ENCODE measurements at regions not wholly inside any gene's neighbourhood (a gene's known extent, or its start where the extent isn't known, plus 50 kb on each side); places are given as distances from the start of the nearest gene placed in this dataset.
"Not testable (repeated sequence)": the region's sequence is repeated elsewhere in the genome, so short reads cannot be mapped to it uniquely, and the experiment has no call there.

DNA sequence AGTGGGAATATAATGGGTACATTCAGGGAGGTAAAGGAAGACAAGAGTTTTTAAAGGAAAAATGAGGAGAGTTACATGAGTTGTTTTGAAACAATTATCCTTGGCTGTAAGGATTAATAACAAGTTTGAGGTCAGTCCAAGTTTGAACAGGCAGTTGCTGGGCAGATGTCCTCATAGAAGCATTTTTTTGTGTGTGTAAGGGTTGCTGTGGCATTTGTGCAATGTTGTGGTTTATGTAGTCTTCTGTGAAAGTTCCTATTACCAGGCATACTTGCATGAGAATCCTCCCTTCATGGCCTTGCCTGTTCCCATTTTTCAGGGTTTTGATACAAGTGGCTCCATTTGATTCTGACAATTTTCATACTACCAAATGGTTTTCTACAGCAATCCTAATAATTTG lies 400.2 kb downstream of the KCNA4 start:
- no peak for DNase-seq

DNA sequence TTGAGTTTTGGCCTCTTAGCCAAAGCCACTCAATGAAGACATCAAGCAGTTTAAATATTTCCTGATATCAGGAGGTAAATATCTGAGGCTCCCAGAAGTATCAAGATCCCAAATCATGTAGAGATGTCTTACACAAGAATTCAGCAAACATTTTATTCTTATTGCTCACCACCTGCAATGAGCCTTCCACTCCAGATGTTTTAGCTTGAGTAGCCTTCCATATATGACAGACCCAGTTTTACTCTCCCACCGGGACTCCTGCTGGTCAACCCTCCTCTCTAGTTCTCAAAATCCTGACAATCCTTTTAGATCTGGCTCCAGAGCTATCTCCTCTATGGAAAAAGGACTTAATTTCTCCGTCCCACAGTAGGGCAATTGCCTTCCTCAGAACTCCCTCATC lies 404.4 kb downstream of the KCNA4 start:
- DNase-seq: no peak

DNA sequence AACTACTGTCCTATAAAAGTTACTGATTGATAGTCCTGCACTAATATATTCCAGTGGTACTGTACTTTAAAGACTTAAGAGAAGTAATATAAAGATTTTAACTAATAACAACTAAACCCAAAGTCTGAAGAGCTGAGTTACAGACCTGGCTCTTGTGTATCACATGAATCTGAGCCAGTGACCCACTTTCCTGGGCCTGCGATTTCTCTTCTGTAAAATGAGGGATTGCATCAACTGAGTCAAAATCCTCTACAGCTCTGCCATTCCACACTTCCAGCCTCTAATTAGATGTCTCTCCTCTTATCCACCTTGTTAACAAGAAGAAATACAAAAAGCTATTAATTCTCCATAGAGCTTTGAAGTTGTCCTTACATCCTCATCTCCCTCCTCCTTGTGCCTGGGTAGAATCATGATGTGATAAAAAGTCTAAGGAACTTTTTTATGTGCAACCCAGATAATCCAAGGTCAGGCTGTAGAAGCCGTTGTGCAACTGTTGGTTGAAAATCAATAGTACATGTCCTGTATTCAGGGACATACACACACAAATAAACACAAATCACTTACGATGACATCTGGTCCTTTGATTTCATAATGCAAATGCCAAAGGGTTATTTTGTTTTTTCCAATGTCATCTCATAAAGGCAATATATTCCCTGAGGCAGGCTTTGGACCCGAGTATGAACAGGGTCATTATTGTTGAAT lies 410.3 kb downstream of the KCNA4 start:
- DNase-seq: no peak

DNA sequence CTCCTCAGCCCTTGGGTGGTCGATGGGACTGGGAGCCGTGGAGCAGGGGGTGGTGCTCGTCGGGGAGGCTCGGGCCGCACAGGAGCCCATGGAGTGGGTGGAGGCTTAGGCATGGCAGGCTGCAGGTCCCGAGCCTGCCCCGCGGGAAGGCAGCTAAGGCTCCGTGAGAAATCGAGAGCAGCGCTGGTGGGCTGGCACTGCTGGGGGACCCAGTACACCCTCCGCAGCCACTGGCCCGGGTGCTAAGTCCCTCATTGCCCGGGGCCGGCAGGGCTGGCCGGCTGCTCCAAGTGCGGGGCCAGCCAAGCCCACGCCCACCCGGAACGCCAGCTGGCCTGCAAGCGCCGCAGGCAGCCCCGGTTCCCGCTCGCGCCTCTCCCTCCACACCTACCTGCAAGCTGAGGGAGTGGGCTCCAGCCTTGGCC lies 416.7 kb downstream of the KCNA4 start:
- not testable (repeated sequence) for DNase-seq

DNA sequence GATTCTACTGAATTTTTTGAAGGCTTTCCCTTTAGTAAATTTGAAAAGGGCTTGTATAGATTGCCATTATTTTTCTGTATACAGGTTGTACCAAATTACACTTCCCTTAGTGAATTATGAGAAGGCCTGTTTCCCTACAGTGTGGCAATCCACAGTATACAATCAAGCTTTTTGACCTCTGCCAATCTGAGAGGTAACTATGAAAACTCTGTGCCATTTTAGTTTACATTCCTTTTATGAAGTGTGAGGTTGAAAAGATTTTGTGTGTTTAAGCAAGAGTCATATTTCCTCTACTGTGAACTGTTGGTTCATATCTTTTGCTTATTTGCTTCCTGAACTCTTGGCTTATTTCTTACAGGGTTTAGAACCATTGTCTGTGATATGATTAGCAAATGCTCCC lies 432.5 kb downstream of the KCNA4 start:
- no peak for DNase-seq

DNA sequence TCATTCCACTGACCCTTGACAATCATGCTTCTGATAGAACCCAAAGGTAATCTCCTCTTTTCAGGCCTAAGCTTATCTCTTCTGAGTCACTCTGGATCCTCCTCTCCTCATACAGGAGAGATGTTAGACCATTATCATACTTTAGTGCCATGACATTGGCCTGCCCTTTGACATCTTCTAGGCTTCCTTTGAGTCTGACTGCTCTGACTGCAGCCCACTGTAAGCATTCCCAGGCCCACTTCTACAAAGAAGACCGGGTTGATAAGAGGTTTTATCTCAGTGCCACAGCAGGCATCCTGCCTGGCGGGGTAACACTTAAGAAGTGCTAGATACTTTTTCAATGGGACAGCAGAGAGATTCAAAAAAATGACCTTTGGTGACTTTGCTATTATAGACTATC lies 438.0 kb downstream of the KCNA4 start:
- no peak for DNase-seq

DNA sequence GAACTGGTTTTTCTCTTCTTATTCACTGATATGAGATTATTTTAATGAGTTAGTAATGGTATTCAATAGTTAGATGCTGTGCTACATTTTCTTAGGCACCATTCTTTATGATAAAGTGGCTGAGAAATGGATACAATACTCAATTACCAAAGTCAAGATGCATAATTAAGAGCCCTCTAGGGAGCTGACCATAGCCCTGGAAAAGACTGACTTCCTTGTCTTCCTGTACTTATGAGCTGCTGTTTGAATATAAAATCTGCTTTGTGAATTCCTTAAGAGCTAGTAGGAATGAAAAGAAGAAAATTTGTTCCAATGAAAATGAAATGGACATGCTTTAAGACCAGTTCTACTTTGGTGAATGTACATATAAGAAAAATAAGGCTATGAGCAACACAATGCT lies 452.3 kb downstream of the KCNA4 start:
- DNase-seq: no peak

DNA sequence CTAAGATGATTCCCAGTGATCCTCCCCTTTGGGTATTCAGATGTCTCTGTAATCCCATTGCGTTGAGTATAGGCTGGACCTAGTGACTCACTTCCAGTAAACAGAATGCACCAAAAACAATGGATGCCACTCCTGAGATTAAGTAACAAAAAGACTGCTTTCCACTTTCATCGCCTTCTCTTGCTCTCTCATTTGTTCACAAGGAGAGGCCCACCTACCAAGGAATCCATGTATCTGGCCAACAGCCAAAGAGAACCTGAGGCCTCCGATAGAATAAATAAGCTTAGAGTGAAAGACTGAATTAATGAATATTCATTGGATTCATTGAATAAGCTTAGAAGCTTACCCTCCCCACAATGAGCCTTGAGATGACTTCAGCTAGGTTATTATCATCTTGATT lies 454.6 kb downstream of the KCNA4 start:
- DNase-seq: no peak

DNA sequence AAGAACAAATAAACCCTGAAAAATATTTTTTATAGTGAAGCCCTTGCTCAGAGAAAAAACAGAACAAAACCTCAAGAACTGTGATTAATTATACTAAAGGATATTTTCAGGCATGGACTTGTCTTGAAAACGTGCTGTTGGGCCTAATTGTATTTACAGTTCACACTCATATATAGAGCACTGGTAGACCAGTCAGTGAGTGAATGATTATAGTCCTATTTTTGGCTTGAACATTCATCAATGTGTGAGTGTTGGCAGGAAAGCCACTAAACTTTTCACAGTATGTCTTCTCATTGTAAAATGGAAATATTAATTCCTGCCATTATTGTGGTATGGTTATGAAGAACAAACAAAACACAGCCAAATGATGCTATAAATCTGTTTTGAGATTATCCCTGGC lies 462.8 kb downstream of the KCNA4 start:
- no peak for DNase-seq

DNA sequence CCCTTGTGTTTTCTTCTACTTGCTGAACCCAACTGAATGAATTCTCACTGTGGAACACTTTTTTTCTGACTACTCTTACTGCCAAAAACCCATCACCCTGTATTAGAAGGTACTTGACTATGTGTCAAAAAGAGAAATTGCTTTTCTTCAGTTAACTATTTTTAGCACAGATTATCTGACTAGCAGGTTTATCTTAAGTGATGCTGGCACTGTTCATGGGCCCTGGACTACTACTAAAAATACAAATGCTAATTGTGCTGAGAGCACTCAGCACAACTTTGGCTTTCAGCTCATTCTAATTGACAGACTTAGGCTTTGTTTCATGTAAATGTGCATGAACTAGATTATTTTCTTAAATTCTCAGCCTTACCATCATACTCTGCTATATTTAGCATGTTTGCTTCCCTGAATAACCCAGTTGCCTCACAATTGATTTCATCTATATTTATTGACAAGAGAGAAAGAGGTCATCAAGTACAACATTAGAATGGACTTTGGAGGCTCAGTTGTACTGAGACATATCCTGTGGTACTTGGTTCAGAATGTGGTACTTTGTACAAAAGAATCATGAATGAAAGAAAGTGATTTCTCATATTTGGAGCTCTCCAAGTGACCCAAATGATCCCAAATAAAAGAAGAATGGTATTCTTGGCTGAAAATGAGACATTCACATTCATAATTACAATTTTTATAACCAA lies 478.3 kb downstream of the KCNA4 start:
- no peak for DNase-seq

DNA sequence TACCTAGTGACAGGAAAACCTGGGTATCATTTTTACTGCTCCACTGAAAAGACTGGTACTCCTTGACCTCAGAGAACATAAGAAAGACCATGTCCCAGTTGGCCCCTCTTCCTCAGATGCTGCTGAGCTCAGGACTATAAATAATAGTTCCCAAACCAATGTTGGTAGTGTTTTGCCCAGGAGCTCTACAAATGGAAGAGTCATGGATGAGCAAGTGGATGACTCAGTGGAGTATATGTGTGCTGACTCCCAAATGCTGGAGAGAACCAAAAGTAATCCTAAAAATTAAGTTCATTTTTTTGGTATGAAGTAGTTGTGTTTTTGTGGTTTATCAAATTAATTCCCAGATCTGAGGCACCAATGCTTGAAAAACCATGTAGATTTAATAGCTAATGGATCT lies 482.0 kb downstream of the KCNA4 start:
- DNase-seq: no peak

DNA sequence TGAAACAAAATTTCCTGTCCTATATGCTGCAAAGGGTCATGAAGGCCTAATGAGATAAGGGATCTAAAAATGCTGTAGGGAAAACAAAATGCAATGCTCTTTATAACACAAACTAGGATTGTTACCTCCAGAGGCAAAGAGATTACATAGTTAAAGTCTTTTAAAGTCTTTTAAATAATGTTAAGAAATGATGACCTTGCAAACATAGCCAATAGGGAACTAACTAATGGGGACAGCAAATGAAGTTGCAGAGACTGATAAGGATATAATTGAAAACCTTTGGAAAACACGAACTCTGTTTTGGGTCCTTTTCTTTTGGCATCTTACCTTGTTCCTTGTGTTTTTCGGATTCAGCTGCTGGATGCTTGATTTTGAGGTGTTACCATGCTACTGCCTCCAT lies 485.9 kb downstream of the KCNA4 start:
- no peak for DNase-seq

DNA sequence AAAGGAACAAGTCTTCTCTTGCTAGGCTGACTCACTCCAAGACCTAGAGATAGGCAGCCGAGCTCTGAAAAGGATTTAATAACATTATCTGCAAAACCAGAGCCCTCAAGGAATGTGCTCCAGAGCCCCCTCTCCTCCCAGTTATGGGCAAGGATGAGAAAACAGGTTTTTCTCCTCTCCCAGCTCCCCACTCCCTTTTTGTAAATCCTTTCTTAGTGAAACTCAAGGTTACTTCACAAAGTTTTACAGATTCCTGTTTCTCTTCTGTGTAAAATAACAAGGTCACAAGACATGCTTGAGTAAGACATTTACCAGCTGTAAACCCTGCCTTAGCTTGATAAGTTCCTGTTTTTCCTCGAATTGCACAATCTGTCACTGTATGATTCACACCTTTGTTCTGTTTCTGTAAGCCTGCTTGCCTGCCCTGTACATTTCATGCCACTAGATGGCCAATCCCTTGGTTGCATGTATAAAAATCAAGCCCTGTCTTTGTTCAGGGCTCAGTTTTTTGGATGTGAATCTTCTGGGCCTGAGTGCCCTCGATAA lies 489.4 kb downstream of the KCNA4 start:
- DNase-seq: no peak

DNA sequence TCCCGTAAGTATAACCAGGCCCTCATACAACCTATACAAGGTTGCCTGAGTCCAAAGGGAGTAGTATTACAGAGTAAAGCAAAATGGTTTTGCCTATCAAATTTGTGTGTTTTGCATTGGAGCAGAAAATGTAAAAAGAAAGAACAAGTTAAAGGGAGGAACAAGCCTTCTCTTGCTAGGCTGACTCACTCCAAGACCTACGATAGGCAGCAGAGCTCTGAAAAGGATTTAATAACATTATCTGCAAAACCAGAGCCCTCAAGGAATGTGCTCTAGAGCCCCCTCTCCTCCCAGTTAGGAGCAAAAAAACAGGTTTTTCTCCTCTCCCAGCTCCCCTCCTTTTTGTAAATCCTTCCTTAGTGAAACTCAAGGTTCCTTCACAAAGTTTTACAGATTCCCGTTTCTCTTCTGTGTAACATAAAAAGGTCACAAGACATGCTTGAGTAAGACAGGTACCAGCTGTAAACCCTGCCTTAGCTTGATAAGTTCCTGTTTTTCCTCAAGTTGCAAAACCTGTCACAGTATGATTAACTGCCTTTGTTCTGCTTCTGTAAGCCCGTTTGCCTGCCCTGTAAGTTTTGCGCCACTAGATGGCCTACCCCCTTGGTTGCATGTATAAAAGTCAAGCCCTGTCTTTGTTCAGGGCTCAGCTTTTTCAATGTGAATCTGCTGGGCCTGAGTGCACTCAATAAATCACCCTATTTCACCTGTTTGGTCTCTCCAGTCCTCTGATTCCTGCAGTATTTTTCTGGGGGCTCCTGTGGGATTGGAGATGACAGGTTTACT lies 498.2 kb downstream of the KCNA4 start:
- DNase-seq: no peak

DNA sequence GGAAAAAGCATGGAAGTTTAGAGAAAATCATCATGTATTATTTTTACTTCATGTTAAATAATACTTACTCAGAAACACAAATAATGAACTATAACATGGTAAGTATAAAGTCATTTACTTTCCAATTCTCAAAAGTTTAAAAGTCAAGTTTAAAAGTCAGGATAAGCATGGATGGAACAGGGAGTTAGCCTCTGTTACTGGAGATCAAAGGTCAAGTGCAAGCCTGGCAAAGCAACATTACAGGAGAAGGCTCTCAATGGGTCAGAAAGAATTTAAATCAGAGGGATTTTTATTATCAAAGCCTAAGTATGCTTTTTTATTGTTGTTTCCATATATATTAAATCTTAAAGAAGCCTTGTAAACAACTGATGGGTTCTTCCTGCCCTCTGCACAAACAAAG lies 505.4 kb downstream of the KCNA4 start:
- DNase-seq: no peak

DNA sequence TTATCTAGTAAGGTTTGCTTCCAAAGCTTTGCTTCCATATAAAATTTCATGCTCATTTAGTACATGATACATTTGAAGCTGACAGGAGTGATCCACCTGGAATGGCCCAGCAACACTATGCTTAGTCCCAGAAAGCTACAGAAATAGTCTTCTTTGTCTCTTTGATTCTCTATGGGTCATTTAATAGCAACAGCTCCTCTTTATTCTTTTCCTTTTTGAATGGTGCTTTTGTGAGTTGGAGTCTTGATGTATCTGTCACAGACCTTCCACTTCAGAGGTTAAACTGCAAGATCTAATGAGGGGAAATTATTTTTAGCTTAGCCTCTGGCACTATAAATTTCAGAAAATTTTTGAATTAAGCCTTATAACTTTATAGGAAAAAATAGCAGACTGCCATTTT lies 509.5 kb downstream of the KCNA4 start:
- no peak for DNase-seq

DNA sequence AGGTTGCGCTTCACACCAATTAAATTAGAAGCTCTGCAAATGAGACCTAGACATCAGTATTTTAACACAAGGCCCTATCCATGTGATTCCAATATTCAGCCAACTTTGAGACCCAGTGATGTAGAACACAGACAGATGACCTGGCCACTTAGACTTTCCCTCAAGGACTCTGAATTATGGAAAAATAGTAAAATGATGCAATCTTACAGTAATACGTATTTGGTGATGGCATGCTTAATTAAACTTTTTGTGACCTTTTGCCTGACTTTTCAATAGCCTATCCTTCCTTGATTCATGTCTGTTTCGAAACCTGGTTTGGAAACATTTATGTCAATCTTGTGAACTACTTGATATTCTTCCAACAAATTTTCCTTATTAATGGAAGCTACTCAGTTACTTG lies 521.2 kb downstream of the KCNA4 start:
- no peak for DNase-seq

DNA sequence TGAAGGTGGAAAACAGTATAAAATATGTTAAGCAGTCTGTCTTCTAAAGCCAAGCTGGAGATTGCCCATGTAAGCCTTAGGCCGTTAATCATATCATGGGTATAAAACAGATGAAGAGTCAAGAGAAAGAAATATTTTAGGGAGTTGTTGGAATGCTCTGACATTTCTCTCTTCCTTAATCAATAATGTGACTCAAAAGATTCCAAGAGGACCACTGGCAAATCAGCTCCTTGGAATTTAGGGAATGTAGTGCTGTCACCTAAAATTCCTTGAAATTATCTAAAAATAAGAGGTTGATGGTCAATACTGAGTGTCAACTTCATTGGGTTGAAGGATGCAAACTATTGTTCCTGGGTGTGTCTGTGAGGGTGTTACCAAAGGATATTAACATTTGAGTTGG lies 525.9 kb downstream of the KCNA4 start:
- no peak for DNase-seq

DNA sequence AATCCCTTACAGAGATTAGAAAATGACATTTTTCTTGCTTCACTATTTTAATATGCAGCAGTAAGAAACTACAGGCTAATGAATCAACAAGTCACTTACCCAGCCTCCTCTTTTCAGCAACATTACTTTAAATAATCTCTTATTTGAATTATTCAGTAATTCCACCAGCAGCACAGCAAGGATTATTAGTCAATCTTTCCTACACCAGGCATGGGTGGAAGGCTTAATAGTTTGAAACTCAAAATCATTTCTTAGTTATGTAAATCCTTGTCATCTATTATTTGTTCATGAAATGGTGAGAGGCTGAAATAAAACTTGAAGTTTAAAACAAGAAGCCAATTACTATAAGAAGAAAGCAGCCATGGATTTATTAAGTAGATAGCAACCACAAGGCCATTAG lies 530.5 kb downstream of the KCNA4 start:
- DNase-seq: no peak

DNA sequence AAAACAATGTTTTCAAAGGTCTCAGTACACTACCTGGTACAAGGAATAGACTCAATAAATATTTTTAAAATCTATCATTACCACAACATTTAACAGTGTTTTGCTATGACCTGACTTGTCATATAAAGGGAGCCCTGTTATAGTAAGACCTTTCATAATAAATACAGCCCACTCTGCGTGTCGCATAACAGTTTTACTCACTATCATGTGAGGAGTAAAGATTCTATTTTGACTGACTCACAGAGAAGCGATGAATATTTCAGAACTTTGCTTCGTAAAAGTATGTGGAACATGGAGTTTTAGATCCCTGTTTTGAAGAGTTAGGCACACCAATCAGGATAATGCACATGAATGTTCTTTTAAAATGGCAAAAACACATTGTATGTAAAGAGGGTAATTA lies 531.2 kb downstream of the KCNA4 start:
- DNase-seq: no peak

DNA sequence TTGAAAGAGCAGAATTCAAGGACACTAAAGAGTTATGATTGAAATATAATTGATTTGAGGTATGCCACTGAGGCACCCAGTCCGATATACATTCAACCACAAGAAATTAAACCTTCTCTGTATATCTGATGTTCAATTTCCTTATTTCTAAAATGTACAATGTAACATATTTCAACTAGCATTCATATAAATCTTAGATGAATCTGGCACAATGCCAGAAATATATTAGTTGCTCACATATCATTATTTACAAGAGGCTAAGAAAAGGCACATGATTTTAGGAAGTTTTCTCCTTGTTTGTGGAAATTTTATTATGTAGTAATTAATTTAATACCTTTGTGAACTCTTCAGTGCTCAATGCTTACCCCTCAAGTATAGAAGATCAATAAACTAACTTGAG lies 532.3 kb downstream of the KCNA4 start:
- DNase-seq: no peak

DNA sequence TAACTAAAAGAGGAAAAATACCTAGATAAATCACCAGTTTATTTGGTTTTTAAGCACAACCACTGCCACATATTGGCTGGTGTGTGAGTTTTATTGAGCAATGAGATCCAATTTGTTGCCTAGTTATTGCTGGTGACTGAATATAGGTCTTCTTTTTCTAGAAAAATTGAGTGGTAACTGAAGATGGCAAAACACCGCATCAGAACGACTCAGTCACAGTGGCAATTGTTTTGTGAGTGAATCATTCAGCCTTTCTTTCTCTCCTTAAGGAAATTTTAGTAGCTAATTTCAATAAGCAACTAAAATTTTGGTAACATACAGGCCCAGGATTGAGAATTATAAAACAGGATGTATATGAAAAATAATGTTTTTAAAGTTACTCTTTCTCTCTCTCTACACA lies 533.0 kb downstream of the KCNA4 start:
- DNase-seq: no peak

DNA sequence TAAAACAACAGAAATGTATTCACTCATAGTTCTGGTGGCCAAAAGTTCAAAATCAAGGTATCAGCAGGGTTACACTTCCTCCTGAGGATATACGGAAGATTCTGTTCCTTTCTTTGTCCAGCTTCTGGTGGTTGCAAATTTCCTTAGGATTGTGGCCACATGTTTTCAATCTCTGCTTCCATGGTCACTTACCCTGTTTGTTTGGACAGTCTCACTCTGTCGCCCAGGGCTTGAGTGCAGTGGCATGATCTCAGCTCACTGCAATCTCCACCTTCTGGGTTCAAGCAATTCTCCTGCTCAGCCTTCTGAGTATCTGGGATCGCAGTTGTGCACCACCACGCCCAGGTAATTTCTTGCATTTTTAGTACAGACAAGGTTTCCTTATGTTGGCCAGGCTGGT lies 534.3 kb downstream of the KCNA4 start:
- no peak for DNase-seq

DNA sequence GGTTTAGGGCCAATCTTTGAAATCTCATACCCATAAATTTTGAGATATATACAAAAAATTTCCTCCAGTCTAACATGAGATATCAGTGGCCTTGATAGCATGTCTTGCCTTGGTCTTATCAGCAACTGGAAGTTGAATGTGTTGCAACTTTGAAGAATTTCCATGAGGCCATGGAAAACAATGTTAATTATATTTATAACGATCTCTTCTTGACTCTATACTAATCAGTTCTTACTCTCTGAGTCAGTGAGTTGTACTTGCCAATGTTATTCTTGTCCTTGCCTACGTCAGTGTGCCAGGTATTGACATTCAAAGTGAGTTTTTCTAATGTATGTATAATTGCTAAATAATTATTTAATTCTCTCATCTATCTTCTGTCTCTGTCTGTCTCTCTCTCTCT lies 535.1 kb downstream of the KCNA4 start:
- no peak for DNase-seq
